ENCODE measurements at regions not wholly inside any gene's neighbourhood (a gene's known extent, or its start where the extent isn't known, plus 50 kb on each side); places are given as distances from the start of the nearest gene placed in this dataset.

DNA sequence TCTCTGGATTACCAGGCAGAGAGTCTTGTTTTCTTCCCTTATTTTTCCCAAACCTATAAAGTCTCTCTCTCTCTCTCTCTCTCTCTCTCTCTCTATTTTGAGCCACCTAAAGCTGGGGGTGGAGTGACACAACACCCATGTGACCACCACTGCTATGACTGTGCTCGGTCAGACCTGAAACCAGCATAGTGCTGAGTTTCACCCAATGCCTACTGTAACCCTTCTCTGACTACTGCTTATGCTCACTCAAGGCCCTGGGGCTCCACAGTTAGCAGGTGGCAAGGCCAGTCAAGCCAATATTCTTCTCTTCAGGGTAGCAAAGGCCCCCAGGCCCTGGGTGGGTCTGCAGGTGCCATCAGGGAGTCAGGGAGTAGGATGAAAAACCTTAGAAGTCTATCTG, 114.7 kb upstream of the ARMCX2 start:
- TF ChIP-seq, protein P1, sequence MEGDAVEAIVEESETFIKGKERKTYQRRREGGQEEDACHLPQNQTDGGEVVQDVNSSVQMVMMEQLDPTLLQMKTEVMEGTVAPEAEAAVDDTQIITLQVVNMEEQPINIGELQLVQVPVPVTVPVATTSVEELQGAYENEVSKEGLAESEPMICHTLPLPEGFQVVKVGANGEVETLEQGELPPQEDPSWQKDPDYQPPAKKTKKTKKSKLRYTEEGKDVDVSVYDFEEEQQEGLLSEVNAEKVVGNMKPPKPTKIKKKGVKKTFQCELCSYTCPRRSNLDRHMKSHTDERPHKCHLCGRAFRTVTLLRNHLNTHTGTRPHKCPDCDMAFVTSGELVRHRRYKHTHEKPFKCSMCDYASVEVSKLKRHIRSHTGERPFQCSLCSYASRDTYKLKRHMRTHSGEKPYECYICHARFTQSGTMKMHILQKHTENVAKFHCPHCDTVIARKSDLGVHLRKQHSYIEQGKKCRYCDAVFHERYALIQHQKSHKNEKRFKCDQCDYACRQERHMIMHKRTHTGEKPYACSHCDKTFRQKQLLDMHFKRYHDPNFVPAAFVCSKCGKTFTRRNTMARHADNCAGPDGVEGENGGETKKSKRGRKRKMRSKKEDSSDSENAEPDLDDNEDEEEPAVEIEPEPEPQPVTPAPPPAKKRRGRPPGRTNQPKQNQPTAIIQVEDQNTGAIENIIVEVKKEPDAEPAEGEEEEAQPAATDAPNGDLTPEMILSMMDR (IDR thresholded peaks at IDR 0.05; ENCODE audit: low read depth, low read length) = no peak
- no peak for TF ChIP-seq EZH2phosphoT487 (IDR thresholded peaks at IDR 0.05; ENCODE audit: low read depth)
